Head of caudate nucleus (tissue), 42 donors: ENCODE measurements at regions not wholly inside any gene's neighbourhood (a gene's known extent, or its start where the extent isn't known, plus 50 kb on each side); places are given as distances from the start of the nearest gene placed in this dataset.
"Not testable (repeated sequence)": the region's sequence is repeated elsewhere in the genome, so short reads cannot be mapped to it uniquely, and the experiment has no call there.

ENCODE experiments used
- DNase-seq, 42 donors: peaks; one replicate each; pipeline versions ENCODE4 v3.0.0 to v3.0.0-alpha.2; 2020 to 2021; ENCODE audit warnings: mixed read lengths in 7 of 42
- intact Hi-C: fragments of 100-400 bp; cut with DNase I; formaldehyde crosslinking; loops from one replicate; pipeline ENCODE4 v1.15.0; 2022

DNA sequence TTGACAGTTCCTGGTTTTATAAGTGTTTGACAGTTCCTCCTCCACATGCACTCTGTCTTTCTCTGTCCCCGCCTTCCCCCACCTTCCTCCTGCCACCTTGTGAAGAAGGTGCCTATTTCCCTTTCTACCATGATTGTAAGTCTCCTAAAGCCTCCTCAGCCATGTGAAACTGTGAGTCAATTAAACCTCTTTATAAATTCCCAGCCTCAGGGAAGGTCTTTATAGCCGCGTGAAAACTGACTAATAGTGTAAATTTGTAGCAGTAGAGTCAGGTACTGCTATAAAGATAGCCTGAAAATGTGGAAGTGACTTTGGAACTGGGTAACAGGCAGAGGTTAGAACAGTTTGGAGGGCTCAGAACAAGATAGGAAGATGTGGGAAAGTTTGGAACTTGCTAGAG lies 88.7 kb upstream of the ADORA2B start:
- DNase-seq, intact Hi-C loops: not testable (repeated sequence)

DNA sequence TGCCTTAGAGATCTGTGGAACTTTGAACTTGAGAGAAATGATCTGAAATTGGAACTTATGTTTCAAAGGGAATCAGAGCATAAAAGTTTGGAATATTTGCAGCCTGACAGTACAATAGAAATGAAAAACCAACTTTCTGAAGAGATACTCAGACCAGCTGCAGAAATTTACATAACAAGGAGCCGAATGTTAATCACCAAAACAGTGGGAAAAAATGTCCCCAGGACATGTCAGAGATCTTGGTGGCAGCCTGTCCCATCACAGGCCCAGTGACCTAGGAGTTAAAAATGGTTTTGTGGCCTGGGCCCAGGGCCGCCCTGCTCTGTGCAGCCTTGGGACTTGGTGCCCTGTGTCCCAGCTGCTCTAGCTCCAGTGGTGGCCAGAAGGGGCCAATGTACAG lies 88.2 kb upstream of the ADORA2B start:
- intact Hi-C loops, DNase-seq: not testable (repeated sequence)

- intact Hi-C loops, DNase-seq: not testable (repeated sequence)
Observed at GRCh38 chr17:15858082-15858481, 86.8 kb upstream of the ADORA2B start.

GRCh38 chr17:15860774-15861173 lies 84.2 kb upstream of the ADORA2B start:
- DNase-seq, intact Hi-C loops: not testable (repeated sequence)

DNA sequence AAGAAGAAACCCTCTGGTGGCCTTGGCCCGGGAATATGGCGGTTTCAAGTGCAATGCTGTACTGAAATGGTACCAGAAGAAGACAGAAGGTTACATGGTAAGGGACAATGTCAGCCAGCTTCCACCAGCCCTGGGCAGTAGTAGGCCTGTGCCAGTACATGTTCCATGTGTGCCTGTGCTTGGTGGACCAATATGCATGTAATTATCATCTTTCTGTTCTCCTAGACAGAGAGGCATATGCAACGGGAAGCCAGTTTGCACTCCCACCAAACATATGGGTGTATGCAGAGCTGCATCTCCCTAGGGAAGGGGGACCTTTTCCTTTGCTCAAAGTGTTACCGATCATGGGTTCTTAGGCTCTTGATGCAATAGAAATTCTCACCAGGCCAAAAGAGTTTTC lies 80.9 kb upstream of the ADORA2B start:
- DNase-seq, intact Hi-C loops: not testable (repeated sequence)

DNA sequence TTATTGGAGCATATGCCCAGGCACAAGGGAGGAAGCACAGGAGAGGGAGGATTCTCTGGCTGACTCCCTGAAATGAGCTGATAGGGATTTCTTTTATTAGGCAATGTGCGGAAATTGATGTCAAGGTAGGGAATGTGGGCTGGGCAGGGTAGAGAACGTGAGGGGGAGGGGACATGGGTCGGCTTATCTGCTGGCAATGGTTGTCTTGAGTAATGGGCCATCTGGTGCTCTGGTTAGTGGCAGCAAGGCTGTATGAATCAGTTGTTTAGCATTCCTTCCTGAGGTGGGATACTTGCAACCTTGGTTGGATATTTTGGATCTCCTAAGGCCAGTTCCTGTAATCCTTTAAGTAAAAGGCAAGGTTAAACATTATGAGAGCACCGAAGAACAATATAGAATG lies 80.5 kb upstream of the ADORA2B start:
- DNase-seq, intact Hi-C loops: not testable (repeated sequence)

DNA sequence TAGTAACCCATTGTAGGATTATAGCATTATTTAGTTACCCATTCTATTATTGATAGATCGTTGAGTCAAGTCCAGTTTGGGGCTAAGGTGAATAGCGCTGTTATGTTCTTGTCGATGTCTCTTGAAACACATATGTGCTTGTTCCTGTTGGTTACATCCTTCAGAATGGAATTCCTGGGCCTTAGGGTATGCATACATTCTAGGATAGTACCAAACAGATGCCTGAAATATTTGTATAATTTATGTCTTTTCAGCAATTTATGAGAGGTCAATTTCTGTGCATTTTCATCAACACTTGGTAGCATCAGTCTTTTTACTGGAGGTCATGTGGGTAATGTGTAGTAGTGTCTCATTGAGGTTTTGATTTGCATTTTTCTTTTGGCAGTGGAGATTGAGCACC lies 78.9 kb upstream of the ADORA2B start:
- intact Hi-C loops, DNase-seq: not testable (repeated sequence)

DNA sequence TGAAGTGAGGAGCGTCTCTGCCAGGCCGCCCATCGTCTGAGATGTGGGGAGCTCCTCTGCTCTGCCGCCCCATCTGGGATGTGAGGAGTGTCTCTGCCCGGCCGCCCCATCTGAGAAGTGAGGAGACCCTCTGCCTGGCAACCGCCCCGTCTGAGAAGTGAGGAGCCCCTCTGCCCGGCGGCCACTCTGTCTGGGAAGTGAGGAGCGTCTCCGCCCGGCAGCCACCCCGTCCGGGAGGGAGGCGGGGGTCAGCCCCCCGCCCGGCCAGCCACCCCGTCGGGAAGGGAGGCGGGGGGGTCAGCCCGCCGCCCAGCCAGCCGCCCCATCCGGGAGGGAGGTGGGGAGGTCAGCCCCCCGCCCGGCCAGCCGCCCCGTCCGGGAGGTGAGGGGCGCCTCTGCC lies 77.6 kb upstream of the ADORA2B start:
- DNase-seq, intact Hi-C loops: not testable (repeated sequence)

DNA sequence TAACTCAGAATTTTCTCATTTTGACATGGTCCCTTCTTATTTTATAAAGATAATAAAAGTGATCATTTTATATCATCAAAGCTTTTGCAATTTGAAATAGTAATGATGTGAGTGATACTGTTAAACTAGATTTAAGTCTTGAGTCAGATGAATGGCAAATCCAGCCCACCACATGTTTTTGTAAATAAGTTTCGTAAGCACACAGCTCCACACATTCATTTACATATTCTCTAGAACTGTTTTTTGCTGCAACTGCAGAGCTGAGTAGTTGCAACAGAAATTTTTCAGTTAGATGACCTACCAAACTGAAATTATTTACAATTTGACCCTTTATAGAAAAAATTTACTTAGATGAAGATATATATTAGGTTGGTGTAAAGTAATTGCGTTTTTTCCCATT lies 75.1 kb upstream of the ADORA2B start:
- DNase-seq, intact Hi-C loops: not testable (repeated sequence)

DNA sequence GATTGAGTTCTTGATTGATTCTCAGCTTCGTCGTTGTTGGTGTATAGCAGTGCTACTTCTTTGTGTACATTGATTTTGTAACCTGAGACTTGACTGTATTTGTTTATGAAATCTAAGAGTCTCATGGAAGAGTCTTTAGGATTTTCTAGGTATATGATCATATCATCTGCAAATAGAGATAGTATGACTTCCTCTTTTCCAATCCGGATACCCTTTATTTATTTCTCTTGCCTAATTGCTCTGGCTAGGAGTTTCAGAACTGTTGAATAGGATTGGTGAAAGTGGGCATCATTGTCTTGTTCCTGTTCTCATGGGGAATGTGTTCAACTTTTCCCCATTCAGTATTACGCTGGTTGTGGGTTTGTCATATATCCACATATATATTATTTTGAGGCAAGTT lies 72.3 kb upstream of the ADORA2B start:
- DNase-seq, intact Hi-C loops: not testable (repeated sequence)

- DNase-seq, intact Hi-C loops: not testable (repeated sequence)
Observed at GRCh38 chr17:15877882-15878500, 66.9 kb upstream of the ADORA2B start.

DNA sequence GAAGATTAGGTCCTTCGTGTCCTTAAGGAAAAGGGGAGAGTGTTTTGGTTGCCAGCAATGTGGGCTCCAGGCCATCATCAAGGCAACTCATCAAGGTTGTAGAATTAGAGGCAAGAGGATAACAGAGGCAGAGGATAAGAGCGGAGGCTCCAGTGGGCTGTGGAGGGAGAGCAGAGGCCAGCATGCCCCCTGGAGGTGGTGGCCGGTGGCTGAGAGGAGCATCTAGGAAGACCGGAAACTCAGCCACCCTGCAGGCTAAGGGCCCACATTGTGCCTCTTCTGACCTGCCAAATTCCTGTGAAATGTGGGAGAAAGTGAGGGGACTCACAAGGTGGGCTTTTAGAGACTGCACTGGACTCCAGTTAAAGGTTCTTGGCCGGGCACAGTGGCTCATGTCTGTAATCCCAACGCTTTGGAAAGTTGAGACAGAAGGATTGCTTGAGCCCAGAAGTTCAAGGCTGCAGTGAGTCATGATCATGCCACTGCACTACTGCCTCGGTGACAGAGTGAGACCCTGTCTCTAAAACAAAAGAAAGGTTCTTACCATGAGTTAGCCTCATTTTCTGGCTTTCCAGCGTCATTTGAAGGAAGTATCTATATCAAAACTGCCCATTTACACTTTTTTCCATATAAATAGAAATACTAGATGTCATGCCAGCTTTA lies 62.7 kb upstream of the ADORA2B start:
- no peak for DNase-seq
- intact Hi-C loops, result no loop called here

GRCh38 chr17:15882777-15883176 lies 62.2 kb upstream of the ADORA2B start:
- intact Hi-C loops, result no loop called here
- DNase-seq, result no peak

- intact Hi-C loops, result no loop called here
- DNase-seq, result no peak
Observed at GRCh38 chr17:15883617-15884111, 61.3 kb upstream of the ADORA2B start.

DNA sequence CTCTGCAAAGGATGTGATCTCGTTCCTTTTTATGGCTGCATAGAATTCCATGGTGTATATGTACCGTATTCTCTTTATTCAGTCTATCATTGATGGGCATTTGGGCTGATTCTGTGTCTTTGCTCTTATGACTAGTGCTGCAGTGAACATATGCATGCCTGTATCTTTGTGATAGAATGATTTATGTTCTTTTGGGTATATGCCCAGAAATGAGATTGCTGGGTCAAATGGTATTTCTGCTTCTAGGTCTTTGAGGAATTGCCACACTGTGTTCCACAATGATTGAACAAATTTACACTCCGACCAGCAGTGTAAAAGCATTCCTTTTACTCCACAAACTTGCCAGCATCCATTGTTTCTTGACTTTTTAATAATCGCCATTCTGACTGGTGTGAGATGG lies 60.2 kb upstream of the ADORA2B start:
- no peak for DNase-seq
- intact Hi-C loops, result no loop called here

- intact Hi-C loops, result no loop called here
- no peak for DNase-seq
Observed at GRCh38 chr17:15885770-15886169, 59.2 kb upstream of the ADORA2B start.

DNA sequence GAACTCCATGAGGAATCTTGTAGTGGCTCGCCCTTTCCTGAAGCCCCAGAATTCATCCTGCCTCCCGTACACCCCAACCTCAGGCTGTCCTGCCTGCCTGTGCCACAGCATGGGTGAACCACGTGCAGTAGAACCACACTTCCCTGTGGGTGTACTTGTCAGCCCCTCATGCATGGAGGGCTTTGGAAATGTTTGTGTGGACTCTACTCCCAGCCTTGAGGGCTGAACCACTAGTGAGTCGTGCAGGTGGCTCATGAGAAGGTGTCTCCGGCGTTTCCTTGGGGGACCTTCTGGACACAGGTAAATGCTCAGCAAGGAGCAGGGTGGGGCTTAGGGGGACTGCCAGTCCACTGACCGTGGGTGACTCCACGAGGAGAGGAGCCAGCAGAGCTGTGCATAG lies 58.7 kb upstream of the ADORA2B start:
- DNase-seq, result no peak
- intact Hi-C loops, result no loop called here

- peak in 1 of 42 donors; percentile 5 for DNase-seq
- intact Hi-C loops, result no loop called here
Observed at GRCh38 chr17:15886804-15887203, 58.1 kb upstream of the ADORA2B start.

- intact Hi-C loops, result no loop called here
- DNase-seq, result no peak
Observed at GRCh38 chr17:15888436-15888835, 56.5 kb upstream of the ADORA2B start.

DNA sequence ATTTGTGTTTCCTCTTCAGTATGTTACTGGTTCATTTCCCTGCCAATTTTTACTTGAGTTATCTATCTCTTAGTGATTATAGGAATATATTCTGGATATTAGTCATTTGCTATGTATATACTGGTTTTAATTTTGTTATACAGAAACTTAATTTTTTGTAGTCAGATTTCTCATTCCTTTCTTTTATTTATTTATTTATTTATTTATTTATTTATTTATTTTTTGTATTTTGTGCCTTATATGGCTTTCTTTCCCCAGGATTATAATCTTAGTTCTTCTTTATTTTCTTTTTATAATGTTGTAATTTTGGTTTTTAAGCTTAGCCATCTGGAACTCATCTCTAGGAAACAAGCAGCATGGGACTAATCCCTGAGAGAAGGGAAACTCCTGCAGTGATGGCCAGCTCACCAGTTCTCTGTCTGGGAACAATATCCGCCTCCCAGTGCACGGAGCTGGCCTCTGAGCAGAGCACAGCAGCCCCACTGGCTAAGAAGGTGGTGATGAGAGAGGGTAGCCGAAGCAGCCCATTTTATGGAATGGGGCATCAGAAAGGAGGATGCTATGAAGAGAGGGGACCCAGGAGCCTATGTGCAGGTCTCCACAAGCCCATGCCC lies 54.5 kb upstream of the ADORA2B start:
- DNase-seq, result no peak
- intact Hi-C loops, result no loop called here
